ENCODE measurements at regions not wholly inside any gene's neighbourhood (a gene's known extent, or its start where the extent isn't known, plus 50 kb on each side); places are given as distances from the start of the nearest gene placed in this dataset.

GRCh38 chr2:220533485-220533884, 906.1 kb downstream of the SLC4A3 start:
- peak; percentile 65 for DNase-seq (ENCODE audit: low read depth)
- no peak overlapping the region for H3K4me3 ChIP-seq (ENCODE audit: low read depth, low read length)
- peak; percentile 67 for TF ChIP-seq CTCF (conservative IDR thresholded peaks at IDR 0.05; ENCODE audit: low read depth, low read length)

- TF ChIP-seq CTCF (conservative IDR thresholded peaks at IDR 0.05; ENCODE audit: low read depth, low read length) = no peak
- no peak overlapping the region for H3K4me3 ChIP-seq (ENCODE audit: low read depth, low read length)
- no peak for DNase-seq (ENCODE audit: low read depth)
Measured at GRCh38 chr2:220539481-220539880, 912.1 kb downstream of the SLC4A3 start.

GRCh38 chr2:220544049-220544448, 916.6 kb downstream of the SLC4A3 start:
- TF ChIP-seq CTCF (conservative IDR thresholded peaks at IDR 0.05; ENCODE audit: low read depth, low read length) = no peak
- H3K4me3 ChIP-seq (ENCODE audit: low read depth, low read length) = no peak overlapping the region
- no peak for DNase-seq (ENCODE audit: low read depth)

- peak; percentile 25 for DNase-seq (ENCODE audit: low read depth)
- no peak for TF ChIP-seq CTCF (conservative IDR thresholded peaks at IDR 0.05; ENCODE audit: low read depth, low read length)
- H3K4me3 ChIP-seq (ENCODE audit: low read depth, low read length) = no peak overlapping the region
Measured at GRCh38 chr2:220550995-220551700, 923.7 kb downstream of the SLC4A3 start.

GRCh38 chr2:220552790-220553535, 925.5 kb downstream of the SLC4A3 start:
- DNase-seq (ENCODE audit: low read depth) = peak; percentile 6
- TF ChIP-seq CTCF (conservative IDR thresholded peaks at IDR 0.05; ENCODE audit: low read depth, low read length) = no peak
- H3K4me3 ChIP-seq (ENCODE audit: low read depth, low read length) = no peak overlapping the region

GRCh38 chr2:220555961-220556630, 928.7 kb downstream of the SLC4A3 start:
- TF ChIP-seq CTCF (conservative IDR thresholded peaks at IDR 0.05; ENCODE audit: low read depth, low read length) = no peak
- DNase-seq (ENCODE audit: low read depth) = peak; percentile 7
- H3K4me3 ChIP-seq (ENCODE audit: low read depth, low read length) = no peak overlapping the region

Data from choroid plexus epithelial cell (primary cell).